Nephron (organoid): ENCODE measurements at regions not wholly inside any gene's neighbourhood (a gene's known extent, or its start where the extent isn't known, plus 50 kb on each side); places are given as distances from the start of the nearest gene placed in this dataset.

ENCODE experiments used
- H3K27ac Mint-ChIP-seq, 3 experiments: 2 replicates each; pipeline ENCODE4 v1.8.0; 2020; ENCODE audit warnings: mixed read lengths in 3 of 3, mild to moderate bottlenecking in 2 of 3, moderate library complexity in 1 of 3
- H3K27me3 Mint-ChIP-seq: 2 replicates; pipeline ENCODE4 v1.8.0; 2021; ENCODE audit warnings: low read depth, mild to moderate bottlenecking, moderate library complexity, mixed read lengths
- H3K36me3 Mint-ChIP-seq: 2 replicates; pipeline ENCODE4 v1.8.0; 2020; ENCODE audit warnings: low read depth, mixed read lengths
- H3K4me1 Mint-ChIP-seq: 2 replicates; pipeline ENCODE4 v1.8.0; 2020; ENCODE audit warnings: mixed read lengths
- H3K4me3 Mint-ChIP-seq, 3 experiments: 2 replicates each; pipeline ENCODE4 v1.8.0; 2020; ENCODE audit warnings: mild to moderate bottlenecking in 3 of 3, mixed read lengths in 3 of 3, moderate library complexity in 2 of 3
- H3K9me3 Mint-ChIP-seq: 2 replicates; pipeline ENCODE4 v1.8.0; 2020; ENCODE audit warnings: mixed read lengths
- TF ChIP-seq, protein P1 (sequence below), 3 experiments: fragments of 200-600 bp; sonication (generic); IDR thresholded peaks; one replicate each; pipeline ENCODE4 v1.5.0; 2021; ENCODE audit warnings: antibody characterized with exemption in 3 of 3; ENCODE audit not compliant: unreplicated experiment in 3 of 3

DNA sequence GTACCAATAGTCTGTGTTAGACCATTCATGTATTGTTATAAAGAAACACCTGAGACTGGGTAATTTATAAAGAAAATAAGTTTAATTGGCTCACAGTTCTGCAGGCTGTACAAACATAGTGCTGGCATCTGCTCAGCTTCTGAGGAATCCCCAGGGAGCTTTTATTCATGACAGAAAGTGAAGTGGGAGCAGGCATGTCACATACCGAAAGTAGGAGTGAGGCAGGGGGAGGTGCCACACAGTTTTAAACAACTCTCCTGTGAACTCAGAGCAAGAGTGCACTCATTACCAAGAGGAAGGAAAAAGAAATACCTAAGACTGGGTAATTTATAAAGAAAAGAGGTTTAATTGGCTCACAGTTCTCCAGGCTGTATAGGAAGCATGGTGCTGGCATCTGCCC is 591.2 kb downstream of the PPP4R3C start:
- peaks cover 9% of the 10 kb centered on the region for H3K9me3 Mint-ChIP-seq
- no peaks in the 10 kb centered on the region for H3K27me3 Mint-ChIP-seq
- no peak overlapping the region for H3K4me3 Mint-ChIP-seq
- H3K4me1 Mint-ChIP-seq, result no peaks in the 10 kb centered on the region
- H3K36me3 Mint-ChIP-seq, result no peaks in the 10 kb centered on the region
- TF ChIP-seq, protein P1, sequence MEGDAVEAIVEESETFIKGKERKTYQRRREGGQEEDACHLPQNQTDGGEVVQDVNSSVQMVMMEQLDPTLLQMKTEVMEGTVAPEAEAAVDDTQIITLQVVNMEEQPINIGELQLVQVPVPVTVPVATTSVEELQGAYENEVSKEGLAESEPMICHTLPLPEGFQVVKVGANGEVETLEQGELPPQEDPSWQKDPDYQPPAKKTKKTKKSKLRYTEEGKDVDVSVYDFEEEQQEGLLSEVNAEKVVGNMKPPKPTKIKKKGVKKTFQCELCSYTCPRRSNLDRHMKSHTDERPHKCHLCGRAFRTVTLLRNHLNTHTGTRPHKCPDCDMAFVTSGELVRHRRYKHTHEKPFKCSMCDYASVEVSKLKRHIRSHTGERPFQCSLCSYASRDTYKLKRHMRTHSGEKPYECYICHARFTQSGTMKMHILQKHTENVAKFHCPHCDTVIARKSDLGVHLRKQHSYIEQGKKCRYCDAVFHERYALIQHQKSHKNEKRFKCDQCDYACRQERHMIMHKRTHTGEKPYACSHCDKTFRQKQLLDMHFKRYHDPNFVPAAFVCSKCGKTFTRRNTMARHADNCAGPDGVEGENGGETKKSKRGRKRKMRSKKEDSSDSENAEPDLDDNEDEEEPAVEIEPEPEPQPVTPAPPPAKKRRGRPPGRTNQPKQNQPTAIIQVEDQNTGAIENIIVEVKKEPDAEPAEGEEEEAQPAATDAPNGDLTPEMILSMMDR (IDR thresholded peaks at IDR 0.05; ENCODE audit: unreplicated experiment in 3 of 3), result no peak
- H3K27ac Mint-ChIP-seq, result no peak overlapping the region

GRCh38 chrX:26851981-26852380 is 611.2 kb downstream of the PPP4R3C start:
- no peaks in the 10 kb centered on the region for H3K36me3 Mint-ChIP-seq
- no peak overlapping the region for H3K27ac Mint-ChIP-seq
- TF ChIP-seq, protein P1 (IDR thresholded peaks at IDR 0.05; ENCODE audit: unreplicated experiment in 3 of 3), result peak in 1 of 3 experiments; percentile 38
- H3K4me1 Mint-ChIP-seq, result no peaks in the 10 kb centered on the region
- no peaks in the 10 kb centered on the region for H3K27me3 Mint-ChIP-seq
- H3K4me3 Mint-ChIP-seq, result no peak overlapping the region
- no peaks in the 10 kb centered on the region for H3K9me3 Mint-ChIP-seq

DNA sequence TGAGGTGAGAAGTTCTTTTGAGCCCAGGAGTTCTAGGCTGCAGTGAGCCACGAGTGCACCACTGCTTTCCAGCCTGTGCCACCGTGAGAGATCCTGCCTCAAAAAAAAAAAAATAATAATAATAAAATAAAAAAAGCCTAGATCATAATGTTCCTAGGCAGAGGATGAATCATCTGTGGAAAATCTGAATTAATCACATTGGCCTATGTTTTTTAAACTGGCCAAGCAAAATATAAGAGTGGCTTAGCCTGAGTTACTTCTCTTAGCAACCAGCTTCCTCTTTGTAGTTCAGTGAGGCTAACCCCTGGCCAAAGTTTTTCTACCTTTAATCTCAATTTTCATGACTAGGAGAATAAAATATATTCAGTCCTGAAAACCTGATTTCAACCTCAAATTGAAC is 614.6 kb downstream of the PPP4R3C start:
- no peaks in the 10 kb centered on the region for H3K4me1 Mint-ChIP-seq
- no peak overlapping the region for H3K27ac Mint-ChIP-seq
- H3K9me3 Mint-ChIP-seq, result peaks cover 2% of the 10 kb centered on the region
- TF ChIP-seq, protein P1 (IDR thresholded peaks at IDR 0.05; ENCODE audit: unreplicated experiment in 3 of 3), result no peak
- no peak overlapping the region for H3K4me3 Mint-ChIP-seq
- H3K27me3 Mint-ChIP-seq, result no peaks in the 10 kb centered on the region
- no peaks in the 10 kb centered on the region for H3K36me3 Mint-ChIP-seq

GRCh38 chrX:26845056-26845455 is 618.1 kb downstream of the PPP4R3C start:
- H3K27me3 Mint-ChIP-seq, result no peaks in the 10 kb centered on the region
- peaks cover 7% of the 10 kb centered on the region for H3K9me3 Mint-ChIP-seq
- H3K4me3 Mint-ChIP-seq, result no peak overlapping the region
- no peak overlapping the region for H3K27ac Mint-ChIP-seq
- H3K4me1 Mint-ChIP-seq, result no peaks in the 10 kb centered on the region
- no peaks in the 10 kb centered on the region for H3K36me3 Mint-ChIP-seq
- TF ChIP-seq, protein P1 (IDR thresholded peaks at IDR 0.05; ENCODE audit: unreplicated experiment in 3 of 3), result no peak

- H3K27ac Mint-ChIP-seq, result no peak overlapping the region
- peaks cover 4% of the 10 kb centered on the region for H3K36me3 Mint-ChIP-seq
- no peaks in the 10 kb centered on the region for H3K4me1 Mint-ChIP-seq
- TF ChIP-seq, protein P1 (IDR thresholded peaks at IDR 0.05; ENCODE audit: unreplicated experiment in 3 of 3), result no peak
- H3K9me3 Mint-ChIP-seq, result peaks cover 29% of the 10 kb centered on the region
- no peaks in the 10 kb centered on the region for H3K27me3 Mint-ChIP-seq
- H3K4me3 Mint-ChIP-seq, result no peak overlapping the region
Observed at GRCh38 chrX:26822448-26822847, 606.5 kb downstream of the MAGEB5 start.

GRCh38 chrX:26789751-26790150 is 573.8 kb downstream of the MAGEB5 start:
- Mint-ChIP-seq H3K4me3 (no peak overlapping the region), H3K36me3 (no peaks in the 10 kb centered on the region), H3K27ac (no peak overlapping the region), H3K4me1 (no peaks in the 10 kb centered on the region), H3K27me3 (no peaks in the 10 kb centered on the region), H3K9me3 (no peaks in the 10 kb centered on the region)
- TF ChIP-seq, protein P1 (IDR thresholded peaks at IDR 0.05; ENCODE audit: unreplicated experiment in 3 of 3), result no peak
